Glutamatergic neuron (in vitro differentiated cells): ENCODE measurements at regions not wholly inside any gene's neighbourhood (a gene's known extent, or its start where the extent isn't known, plus 50 kb on each side); places are given as distances from the start of the nearest gene placed in this dataset.

Experiments used
- DNase-seq: peaks from one replicate; pipeline ENCODE4 v3.0.0; 2022
- H3K27ac Mint-ChIP-seq: one replicate; pipeline ENCODE4 v1.8.0; 2020; ENCODE audit warnings: mild to moderate bottlenecking, mixed read lengths, inconsistent platforms; ENCODE audit not compliant: unreplicated experiment
- H3K27me3 Mint-ChIP-seq: one replicate; pipeline ENCODE4 v1.8.0; 2020; ENCODE audit warnings: mild to moderate bottlenecking, moderate library complexity, mixed read lengths, inconsistent platforms; ENCODE audit not compliant: unreplicated experiment
- H3K36me3 Mint-ChIP-seq: one replicate; pipeline ENCODE4 v1.8.0; 2020; ENCODE audit warnings: mild to moderate bottlenecking, mixed read lengths, inconsistent platforms; ENCODE audit not compliant: unreplicated experiment
- H3K4me1 Mint-ChIP-seq: one replicate; pipeline ENCODE4 v1.8.0; 2020; ENCODE audit warnings: mild to moderate bottlenecking, low read depth, mixed read lengths, inconsistent platforms; ENCODE audit not compliant: unreplicated experiment
- H3K4me3 Mint-ChIP-seq: one replicate; pipeline ENCODE4 v1.8.0; 2020; ENCODE audit warnings: mild to moderate bottlenecking, mixed read lengths, inconsistent platforms; ENCODE audit not compliant: unreplicated experiment
- H3K9me3 Mint-ChIP-seq: one replicate; pipeline ENCODE4 v1.8.0; 2020; ENCODE audit warnings: mild to moderate bottlenecking, moderate library complexity, mixed read lengths, inconsistent platforms; ENCODE audit not compliant: unreplicated experiment
- CTCF ChIP-seq: fragments of 200-600 bp; sonication (generic); IDR thresholded peaks from one replicate; pipeline ENCODE4 v1.5.0; 2021; ENCODE audit not compliant: partially characterized antibody, unreplicated experiment

- no peaks in the 10 kb centered on the region for H3K4me1 Mint-ChIP-seq
- H3K4me3 Mint-ChIP-seq, result no peak overlapping the region
Observed at GRCh38 chr15:25248583-25249235, 190.1 kb downstream of the UBE3A start.

GRCh38 chr15:25249236-25250010 is 189.4 kb downstream of the UBE3A start:
- no peak for DNase-seq
- Mint-ChIP-seq H3K4me1 (no peaks in the 10 kb centered on the region), H3K4me3 (no peak overlapping the region), H3K27me3 (no peaks in the 10 kb centered on the region), H3K36me3 (peaks cover 16% of the 10 kb centered on the region), H3K9me3 (peaks cover 5% of the 10 kb centered on the region), H3K27ac (no peak overlapping the region)
- TF ChIP-seq CTCF, result no peak

More at GRCh38 chr15:25248583-25249235, 190.1 kb downstream of the UBE3A start:
- TF ChIP-seq CTCF, result no peak
- Mint-ChIP-seq H3K27ac (no peak overlapping the region), H3K36me3 (peaks cover 12% of the 10 kb centered on the region), H3K9me3 (peaks cover 2% of the 10 kb centered on the region), H3K27me3 (no peaks in the 10 kb centered on the region)
- DNase-seq, result peak; percentile 2

GRCh38 chr15:25250011-25250596 is 188.7 kb downstream of the UBE3A start:
- no peak for TF ChIP-seq CTCF
- Mint-ChIP-seq H3K9me3 (peaks cover 5% of the 10 kb centered on the region), H3K36me3 (peaks cover 13% of the 10 kb centered on the region), H3K27ac (no peak overlapping the region), H3K4me1 (no peaks in the 10 kb centered on the region), H3K27me3 (no peaks in the 10 kb centered on the region), H3K4me3 (no peak overlapping the region)
- no peak for DNase-seq

DNA sequence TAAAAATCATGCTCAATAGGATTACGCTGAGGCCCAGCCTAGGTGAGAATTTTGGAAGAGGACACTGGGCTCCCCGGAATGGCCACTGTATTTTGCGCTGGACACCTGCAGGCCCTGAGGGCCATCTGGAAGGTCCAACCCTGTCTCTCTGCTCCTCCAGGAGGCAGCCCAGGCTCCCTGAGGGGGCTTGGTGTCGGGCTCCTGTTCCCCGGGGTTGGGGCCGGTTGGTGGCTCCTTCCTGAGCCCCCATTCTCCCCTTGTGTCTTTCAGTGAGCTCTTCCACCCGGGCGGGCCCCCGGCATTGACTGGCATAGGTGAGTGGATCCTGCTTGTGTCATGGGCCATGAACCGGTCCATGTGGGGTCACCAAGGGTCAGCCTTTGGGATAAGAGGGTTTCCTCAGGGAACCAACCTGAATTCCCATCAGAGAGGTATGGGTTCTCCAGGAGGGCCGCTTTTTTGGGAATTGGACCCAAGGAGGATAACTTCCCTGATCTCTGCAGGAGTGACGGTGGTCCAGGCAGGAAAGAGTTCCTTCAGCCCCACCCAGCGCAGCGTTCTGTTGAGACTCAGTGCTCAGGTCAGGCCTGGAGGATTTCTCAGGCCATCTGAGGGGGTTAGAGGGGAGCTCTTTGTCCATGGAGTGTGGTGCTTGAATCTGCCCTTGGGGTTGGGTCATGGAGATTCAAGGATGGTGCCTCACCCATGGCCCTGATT is 187.8 kb downstream of the UBE3A start:
- Mint-ChIP-seq H3K4me1 (no peaks in the 10 kb centered on the region), H3K27me3 (no peaks in the 10 kb centered on the region), H3K4me3 (no peak overlapping the region), H3K9me3 (peaks cover 5% of the 10 kb centered on the region), H3K36me3 (peaks cover 12% of the 10 kb centered on the region), H3K27ac (no peak overlapping the region)
- no peak for TF ChIP-seq CTCF
- no peak for DNase-seq
